ENCODE measurements at regions not wholly inside any gene's neighbourhood (a gene's known extent, or its start where the extent isn't known, plus 50 kb on each side); places are given as distances from the start of the nearest gene placed in this dataset.

DNA sequence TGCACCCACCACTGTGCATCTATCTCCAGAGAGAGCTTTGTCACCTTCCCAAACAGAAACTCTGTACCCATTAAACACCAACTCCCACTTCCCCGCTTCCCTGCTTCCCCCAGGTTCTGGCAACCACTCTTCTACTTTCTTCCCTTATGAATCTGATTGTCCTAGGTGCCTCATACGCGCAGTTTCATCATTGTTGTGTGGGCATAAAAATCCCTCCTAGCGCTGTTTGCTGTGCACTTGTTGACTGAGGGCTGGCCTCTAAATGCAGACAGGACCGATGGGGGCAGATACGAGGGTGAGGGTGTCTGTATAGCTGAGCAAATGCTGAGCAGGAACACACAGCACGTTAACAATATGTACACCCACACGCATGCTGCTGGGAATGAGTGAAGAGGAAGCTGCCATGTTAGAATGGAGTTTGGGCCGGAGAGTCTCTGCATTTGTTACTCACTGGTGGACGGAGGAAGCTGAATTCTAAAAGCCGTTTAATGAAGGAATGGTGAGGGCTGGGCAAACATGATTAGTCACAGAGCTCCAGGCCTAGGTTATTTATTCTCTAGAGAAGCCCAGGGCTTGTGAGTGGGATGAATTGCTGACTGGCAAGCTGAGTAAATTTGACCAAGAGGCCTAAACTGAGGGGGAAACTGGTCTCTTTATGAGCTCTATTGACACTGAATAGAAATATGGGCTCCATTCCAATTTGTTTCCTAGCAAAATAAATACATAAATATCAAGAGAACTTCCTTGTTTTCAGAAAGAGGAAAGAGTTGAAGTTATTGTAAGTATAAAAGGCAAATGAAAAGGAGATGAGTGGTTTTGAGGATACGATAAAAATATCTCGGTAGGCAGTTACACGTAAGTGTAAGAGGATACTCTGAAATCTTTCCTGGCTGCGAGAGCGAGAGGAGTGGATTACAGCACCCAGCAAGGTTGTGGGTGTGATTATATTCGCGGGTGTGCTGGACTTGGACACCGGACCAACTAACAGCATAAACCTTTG, 95.9 kb upstream of the RPS6KA3 start:
- H3K36me3 ChIP-seq, result no peaks in the 10 kb centered on the region
- intact Hi-C loops (cut with DNase I), result loop anchor here in 4 of 10 donors (5.0 to 10.0 kb wide), 2 partner anchors 95 to 98 kb away; partner anchors contain the start of gene RPS6KA3 (in 4 of the 4)
- H3K27me3 ChIP-seq, result peaks cover 0 to 5% (median 0%) of the 10 kb centered on the region in 9 donors
- peak; percentile 81 to 89 (median 84) for ATAC-seq
- TF ChIP-seq, protein P1, sequence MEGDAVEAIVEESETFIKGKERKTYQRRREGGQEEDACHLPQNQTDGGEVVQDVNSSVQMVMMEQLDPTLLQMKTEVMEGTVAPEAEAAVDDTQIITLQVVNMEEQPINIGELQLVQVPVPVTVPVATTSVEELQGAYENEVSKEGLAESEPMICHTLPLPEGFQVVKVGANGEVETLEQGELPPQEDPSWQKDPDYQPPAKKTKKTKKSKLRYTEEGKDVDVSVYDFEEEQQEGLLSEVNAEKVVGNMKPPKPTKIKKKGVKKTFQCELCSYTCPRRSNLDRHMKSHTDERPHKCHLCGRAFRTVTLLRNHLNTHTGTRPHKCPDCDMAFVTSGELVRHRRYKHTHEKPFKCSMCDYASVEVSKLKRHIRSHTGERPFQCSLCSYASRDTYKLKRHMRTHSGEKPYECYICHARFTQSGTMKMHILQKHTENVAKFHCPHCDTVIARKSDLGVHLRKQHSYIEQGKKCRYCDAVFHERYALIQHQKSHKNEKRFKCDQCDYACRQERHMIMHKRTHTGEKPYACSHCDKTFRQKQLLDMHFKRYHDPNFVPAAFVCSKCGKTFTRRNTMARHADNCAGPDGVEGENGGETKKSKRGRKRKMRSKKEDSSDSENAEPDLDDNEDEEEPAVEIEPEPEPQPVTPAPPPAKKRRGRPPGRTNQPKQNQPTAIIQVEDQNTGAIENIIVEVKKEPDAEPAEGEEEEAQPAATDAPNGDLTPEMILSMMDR (IDR thresholded peaks at IDR 0.05), result no peak
- no peak for TF ChIP-seq POLR2A (IDR thresholded peaks at IDR 0.05)
- DNase-seq, result peak in 4 of 5 donors; percentile 13 to 39 (median 28)
- peak overlapping the region; percentile 57 to 91 (median 74) for H3K27ac ChIP-seq
- WGBS, 4 donors, result 25 to 49% (median 37%) methylated on average over 19 of the region's 19 CpGs
- peaks cover 0 to 29% (median 5%) of the 10 kb centered on the region in 12 donors for H3K4me1 ChIP-seq
- H3K9me3 ChIP-seq, result no peaks in the 10 kb centered on the region
- H3K4me3 ChIP-seq, result no peak overlapping the region

DNA sequence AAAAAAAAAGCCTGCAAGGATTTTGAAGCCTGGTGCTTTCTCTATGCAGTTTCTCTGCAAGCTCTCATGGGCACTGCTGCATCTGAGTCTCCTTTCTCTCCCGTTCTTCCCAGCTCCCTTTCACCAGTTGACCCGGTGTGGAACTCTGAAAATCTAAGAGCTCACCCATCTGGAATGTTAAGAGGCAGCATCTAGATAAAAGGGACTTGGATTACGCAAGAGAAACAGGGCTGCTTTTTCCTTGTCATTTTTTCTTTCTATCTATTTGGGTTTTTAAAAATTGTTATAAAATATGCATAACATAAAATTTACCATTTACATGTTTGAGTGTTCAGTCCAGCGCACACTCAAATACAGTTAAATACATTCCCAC, 95.2 kb upstream of the RPS6KA3 start:
- intact Hi-C loops (cut with DNase I), result loop anchor here in 4 of 10 donors (5.0 to 10.0 kb wide), 2 partner anchors 95 to 97 kb away; partner anchors contain the start of gene RPS6KA3 (in 4 of the 4)
- ATAC-seq, result peak; percentile 63 to 89 (median 72)
- Histone ChIP-seq H3K27me3 (peaks cover 0 to 6% (median 0%) of the 10 kb centered on the region in 9 donors), H3K36me3 (no peaks in the 10 kb centered on the region), H3K9me3 (no peaks in the 10 kb centered on the region), H3K4me3 (no peak overlapping the region), H3K4me1 (peaks cover 0 to 29% (median 5%) of the 10 kb centered on the region in 12 donors), H3K27ac (peak overlapping the region; percentile 8 to 91 (median 74))
- no peak for TF ChIP-seq POLR2A (IDR thresholded peaks at IDR 0.05)
- DNase-seq, result no peak
- WGBS, 4 donors, result 35 to 59% (median 50%) methylated on average over 4 of the region's 4 CpGs

DNA sequence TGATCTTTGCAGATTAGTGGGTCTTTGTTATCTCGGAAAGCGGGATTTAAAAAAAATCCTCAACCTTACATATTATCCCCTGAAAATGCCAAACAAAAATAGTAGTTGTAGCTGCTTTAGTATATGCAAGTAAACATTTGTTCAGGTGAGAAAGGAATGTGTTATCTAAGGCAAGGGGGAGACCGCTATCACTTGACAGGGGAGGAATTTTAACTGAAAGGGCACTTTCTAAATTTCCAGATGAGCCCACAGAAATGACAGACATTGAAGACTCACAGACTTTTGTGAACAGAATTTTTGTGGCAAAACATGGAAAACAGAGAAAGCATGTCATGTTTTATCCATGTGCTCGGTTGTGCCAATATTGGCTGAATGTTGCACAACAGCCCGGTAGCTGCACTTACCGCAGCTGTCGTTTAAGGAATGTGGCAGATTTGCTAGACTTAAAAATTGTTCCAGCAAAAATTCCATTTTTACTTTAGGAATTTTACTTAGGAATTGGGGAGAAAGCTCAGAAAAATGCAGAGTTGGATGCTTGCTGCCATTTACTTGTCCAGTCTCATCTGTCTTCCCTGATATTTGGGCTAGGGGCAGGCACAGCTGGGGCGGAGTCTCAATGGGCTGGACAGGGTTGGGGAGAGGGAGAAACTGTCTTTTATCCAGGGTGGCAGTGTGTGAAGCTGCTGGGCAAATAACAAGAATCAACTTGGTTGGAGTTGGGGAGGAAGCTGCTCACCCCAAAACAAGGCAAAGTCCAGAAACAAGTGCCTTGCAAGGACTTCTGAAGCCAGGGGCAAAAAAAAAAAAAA, 94.6 kb upstream of the RPS6KA3 start:
- H3K4me3 ChIP-seq, result no peak overlapping the region
- intact Hi-C loops (cut with DNase I), result loop anchor here in 4 of 10 donors (5.0 to 10.0 kb wide), 2 partner anchors 94 to 96 kb away; partner anchors contain the start of gene RPS6KA3 (in 4 of the 4)
- peak in 1 of 4 donors; percentile 54 for ATAC-seq
- TF ChIP-seq, protein P1 (IDR thresholded peaks at IDR 0.05), result no peak
- no peak for TF ChIP-seq POLR2A (IDR thresholded peaks at IDR 0.05)
- DNase-seq, result peak in 1 of 5 donors; percentile 29
- no peaks in the 10 kb centered on the region for H3K36me3 ChIP-seq
- WGBS, 4 donors, result 57 to 76% (median 65%) methylated on average over 8 of the region's 8 CpGs
- H3K9me3 ChIP-seq, result no peaks in the 10 kb centered on the region
- peaks cover 0 to 7% (median 0%) of the 10 kb centered on the region in 9 donors for H3K27me3 ChIP-seq
- H3K27ac ChIP-seq, result peak overlapping the region in 10 of 12 donors; percentile 4 to 91 (median 58)
- peaks cover 0 to 29% (median 5%) of the 10 kb centered on the region in 12 donors for H3K4me1 ChIP-seq

DNA sequence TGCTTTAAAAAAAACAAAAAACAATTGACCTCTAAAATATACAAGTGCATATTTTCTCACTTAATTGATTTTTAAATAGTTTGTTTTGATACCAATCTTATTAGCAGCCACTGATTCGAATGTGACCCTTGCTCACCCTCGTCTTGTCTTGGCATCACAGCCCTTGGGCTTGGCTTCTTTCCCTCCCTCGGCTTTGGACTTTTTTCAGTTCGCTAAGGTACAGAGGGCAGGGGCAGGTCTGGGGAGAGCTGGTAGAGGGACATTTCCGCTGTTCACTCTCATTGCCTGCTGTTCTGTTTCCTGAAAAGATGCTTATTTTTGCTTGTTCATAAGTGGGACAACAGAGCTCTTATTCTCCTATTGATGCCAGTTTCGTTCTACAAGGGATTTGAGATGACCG, 88.5 kb upstream of the RPS6KA3 start:
- peaks cover 0 to 9% (median 0%) of the 10 kb centered on the region in 9 donors for H3K27me3 ChIP-seq
- no peak for TF ChIP-seq POLR2A (IDR thresholded peaks at IDR 0.05)
- TF ChIP-seq, protein P1 (IDR thresholded peaks at IDR 0.05), result no peak
- H3K36me3 ChIP-seq, result no peaks in the 10 kb centered on the region
- intact Hi-C loops (cut with DNase I), result no loop called here
- 69 to 83% (median 77%) methylated on average over 7 of the region's 7 CpGs for WGBS, 4 donors
- no peak for DNase-seq
- no peaks in the 10 kb centered on the region for H3K9me3 ChIP-seq
- no peak overlapping the region for H3K4me3 ChIP-seq
- no peak for ATAC-seq
- no peak overlapping the region for H3K27ac ChIP-seq
- H3K4me1 ChIP-seq, result no peaks in the 10 kb centered on the region
